ENCODE measurements at regions not wholly inside any gene's neighbourhood (a gene's known extent, or its start where the extent isn't known, plus 50 kb on each side); places are given as distances from the start of the nearest gene placed in this dataset.

GRCh38 chr7:50160206-50160605 is 67.2 kb upstream of the ZPBP start:
- no peak for DNase-seq

GRCh38 chr7:50159154-50159553 is 66.1 kb upstream of the ZPBP start:
- DNase-seq, result no peak

GRCh38 chr7:50156706-50157105 is 63.7 kb upstream of the ZPBP start:
- no peak for DNase-seq

GRCh38 chr7:50156163-50156562 is 63.1 kb upstream of the ZPBP start:
- no peak for DNase-seq

GRCh38 chr7:50155755-50156154 is 62.7 kb upstream of the ZPBP start:
- no peak for DNase-seq

GRCh38 chr7:50153995-50154394 is 60.9 kb upstream of the ZPBP start:
- DNase-seq, result no peak

GRCh38 chr7:50153148-50153547 is 60.1 kb upstream of the ZPBP start:
- DNase-seq, result no peak

- DNase-seq, result no peak
These were observed 59.4 kb upstream of the ZPBP start for GRCh38 chr7:50152486-50152885.

- no peak for DNase-seq
These were observed 58.6 kb upstream of the ZPBP start for GRCh38 chr7:50151661-50152060.

- no peak for DNase-seq
These were observed 58.0 kb upstream of the ZPBP start for GRCh38 chr7:50151001-50151400.

GRCh38 chr7:50149369-50149768 is 56.3 kb upstream of the ZPBP start:
- DNase-seq, result no peak

GRCh38 chr7:50147951-50148808 is 55.1 kb upstream of the ZPBP start:
- no peak for DNase-seq

- no peak for DNase-seq
These were observed 53.6 kb upstream of the ZPBP start for GRCh38 chr7:50146692-50147091.

GRCh38 chr7:50145801-50146338 is 52.8 kb upstream of the ZPBP start:
- DNase-seq, result no peak

- DNase-seq, result no peak
These were observed 52.2 kb upstream of the ZPBP start for GRCh38 chr7:50145226-50145625.
